HG03354 (cell line): ENCODE measurements at regions not wholly inside any gene's neighbourhood (a gene's known extent, or its start where the extent isn't known, plus 50 kb on each side); places are given as distances from the start of the nearest gene placed in this dataset.
"Not testable (repeated sequence)": the region's sequence is repeated elsewhere in the genome, so short reads cannot be mapped to it uniquely, and the experiment has no call there.

Experiments
- ATAC-seq: cut with Tn5 transposase; IDR thresholded peaks from one replicate; pipeline ENCODE4 v1.9.1; 2021; ENCODE audit warnings: mild to moderate bottlenecking; ENCODE audit not compliant: unreplicated experiment, poor library complexity, severe bottlenecking

DNA sequence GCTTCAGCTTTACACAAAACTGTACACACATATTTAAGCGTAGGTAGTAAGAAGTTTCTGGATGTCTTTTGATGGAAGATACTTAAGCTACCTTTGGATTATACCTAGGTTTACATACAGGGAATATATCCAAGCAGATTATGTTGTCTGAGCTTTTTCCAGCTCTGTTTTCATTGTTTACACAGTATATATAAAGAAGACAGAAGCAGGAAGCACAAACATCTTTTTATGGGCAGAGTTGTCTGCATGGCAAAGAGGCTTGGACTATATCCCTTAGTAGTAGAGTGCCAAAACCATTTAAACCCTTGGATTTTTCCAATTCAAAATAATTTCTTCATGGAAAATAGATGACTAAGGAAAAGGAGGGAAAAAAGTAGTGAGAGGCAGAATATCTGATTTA lies 329.4 kb upstream of the AGA start:
- ATAC-seq, result no peak

DNA sequence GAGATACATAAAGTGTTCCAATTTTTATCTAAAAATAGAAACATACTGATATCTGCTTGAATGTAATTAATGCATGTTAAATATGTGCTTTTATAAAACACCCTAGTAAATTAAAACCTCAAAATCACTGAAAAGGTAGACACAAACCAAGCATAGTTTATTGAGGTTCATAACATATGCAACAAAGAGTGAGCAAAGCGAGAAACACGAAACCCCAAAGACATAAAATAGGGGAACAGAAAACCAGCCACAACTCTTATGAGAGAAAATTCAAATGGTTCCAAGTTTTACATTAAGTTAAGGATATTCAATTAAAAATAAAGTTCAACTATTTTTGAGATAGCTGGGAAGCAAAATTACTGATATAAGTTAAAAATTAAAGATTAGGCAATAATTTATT lies 336.4 kb upstream of the AGA start:
- ATAC-seq, result no peak

DNA sequence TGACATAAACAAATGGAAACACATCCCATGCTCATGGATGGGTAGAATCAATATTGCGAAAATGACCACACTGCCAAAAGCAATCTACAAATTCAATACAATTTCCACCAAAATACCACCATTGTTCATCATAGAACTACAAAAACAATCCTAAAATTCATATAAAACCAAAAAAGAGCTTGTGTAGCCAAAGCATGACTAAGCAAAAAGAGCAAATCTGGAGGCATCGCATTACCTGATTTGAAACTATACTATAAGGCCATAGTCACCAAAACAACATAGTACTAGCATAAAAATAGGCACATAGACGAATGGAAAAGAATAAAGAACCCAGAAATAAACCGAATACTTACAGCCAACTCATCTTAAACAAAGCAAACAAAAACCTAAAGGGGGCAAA lies 342.8 kb upstream of the AGA start:
- no peak for ATAC-seq

DNA sequence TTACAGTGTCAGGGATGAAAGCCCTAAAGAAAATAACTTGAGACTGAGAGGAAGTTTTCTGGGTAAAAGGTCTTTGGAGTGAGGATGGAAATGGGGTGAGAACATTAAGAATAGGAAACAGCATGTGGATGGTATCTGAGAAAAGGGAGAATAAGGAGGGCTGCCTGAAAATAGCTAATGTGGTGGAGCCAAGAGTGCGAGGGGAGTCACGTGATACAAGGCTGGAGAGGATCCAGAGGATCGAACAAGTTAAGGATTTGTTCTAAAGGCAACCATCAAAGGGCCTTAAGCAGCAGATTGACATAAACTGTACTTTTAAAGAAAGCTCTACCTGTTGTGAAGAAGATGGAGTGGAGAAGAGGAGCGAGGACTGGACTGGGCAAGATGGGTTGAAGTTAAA lies 347.4 kb upstream of the AGA start:
- ATAC-seq, result no peak

DNA sequence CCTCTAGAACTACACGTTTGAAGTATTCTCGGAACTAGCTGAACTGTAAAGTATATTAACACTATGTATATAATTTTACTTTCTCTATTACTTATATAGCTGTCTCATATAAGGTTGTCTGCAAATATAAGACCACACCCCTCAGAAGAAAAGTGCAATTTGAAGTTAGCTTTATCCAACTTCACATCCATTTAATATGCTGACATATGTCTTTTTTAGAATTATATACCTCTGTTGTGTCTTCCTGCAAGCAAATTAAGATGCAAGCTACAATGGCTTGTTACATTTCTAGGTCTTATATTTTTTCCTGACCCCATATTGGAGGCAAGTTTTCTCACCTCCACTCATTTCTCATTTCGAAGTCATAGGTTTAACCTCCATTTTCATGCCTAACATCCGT lies 349.0 kb upstream of the AGA start:
- no peak for ATAC-seq

DNA sequence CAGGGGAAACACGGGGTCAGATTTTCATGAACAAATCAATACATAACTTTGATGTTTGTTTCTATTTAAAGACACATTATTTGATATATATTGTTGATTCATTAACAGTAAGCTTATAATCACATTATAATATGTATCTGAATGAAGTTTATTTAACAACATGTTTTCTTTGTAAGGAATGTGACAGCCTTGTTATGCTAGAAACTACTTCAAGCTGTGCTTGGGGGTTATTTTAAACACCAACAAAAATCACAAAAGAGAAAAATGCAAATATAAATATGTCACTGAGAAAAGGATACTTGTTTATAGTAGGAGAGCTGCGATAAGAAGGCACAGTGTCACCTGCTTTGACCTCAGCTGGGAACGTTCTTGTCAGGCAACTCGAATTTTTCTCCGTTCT lies 354.6 kb upstream of the AGA start:
- ATAC-seq, result no peak

DNA sequence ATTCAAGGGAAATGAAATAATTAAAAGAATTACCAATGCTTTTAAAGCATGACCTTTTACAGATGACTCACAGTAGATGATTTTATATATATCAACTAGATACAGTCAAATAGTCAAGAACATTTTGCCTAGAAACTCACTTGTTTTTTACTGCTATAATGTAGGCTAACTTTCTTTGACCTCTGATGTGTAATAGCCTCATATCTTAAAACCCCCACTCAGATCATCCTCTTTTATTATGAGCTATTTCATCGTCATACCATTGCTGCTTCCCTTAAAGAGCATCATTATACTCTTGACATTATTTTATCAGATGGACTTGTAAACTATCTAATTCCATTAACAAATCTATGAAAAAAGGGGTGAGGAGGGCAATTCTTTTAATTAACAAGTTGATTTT lies 355.9 kb upstream of the AGA start:
- no peak for ATAC-seq

DNA sequence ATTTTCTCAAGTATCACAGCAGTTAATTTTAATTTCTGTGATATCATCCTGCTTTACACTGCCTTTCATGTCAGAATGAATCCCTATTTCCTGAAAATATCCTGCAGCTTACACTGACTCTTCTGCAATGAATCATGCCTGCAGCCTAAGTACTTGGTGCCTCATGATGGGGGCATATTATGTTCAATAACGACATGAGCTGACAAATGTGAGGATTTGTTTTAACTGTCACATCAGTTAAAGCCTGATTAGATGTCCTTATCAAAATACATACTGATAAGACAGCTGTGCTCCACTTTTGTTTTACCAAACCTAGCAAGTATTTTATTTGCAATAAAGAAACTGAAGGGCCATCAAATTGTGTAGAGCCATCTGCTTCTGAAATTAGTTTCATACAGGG lies 359.9 kb upstream of the AGA start:
- ATAC-seq, result no peak

DNA sequence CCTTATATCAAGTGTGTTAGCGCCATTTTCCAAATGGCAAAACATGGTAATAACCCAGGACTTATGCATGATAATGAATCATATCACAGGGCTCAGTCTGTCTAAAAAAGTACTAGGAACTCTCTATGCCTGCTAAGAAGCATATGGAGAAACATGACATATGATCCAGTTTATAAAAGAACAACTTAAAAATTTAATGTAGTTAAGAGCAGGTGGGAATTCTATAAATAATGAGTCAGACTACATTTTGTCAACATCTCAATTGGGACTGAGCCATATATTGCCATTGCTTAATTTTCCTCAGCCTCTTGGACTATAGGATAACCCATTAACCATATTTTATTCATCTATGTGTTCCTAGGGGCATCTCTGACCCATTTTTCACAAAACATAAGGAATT lies 360.4 kb upstream of the AGA start:
- ATAC-seq, result no peak

DNA sequence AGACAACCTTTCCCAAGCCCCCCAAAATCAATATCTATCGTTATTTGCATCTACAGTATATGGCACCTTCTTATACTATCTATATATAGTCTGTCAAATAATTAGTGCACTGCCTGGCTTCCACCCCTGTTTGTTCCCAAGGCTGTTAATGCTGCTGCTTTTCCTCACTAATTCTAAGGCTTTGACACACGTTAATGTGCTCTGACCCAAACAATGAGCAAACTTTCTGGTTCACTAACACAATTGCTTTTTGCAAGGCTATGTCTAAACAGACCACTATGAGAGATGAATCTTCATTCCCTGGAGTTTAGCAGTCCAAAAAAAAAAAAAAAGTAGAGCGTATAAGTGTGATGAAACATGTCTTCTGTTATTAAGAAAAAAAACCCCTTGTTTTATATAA lies 360.9 kb upstream of the AGA start:
- ATAC-seq, result no peak

DNA sequence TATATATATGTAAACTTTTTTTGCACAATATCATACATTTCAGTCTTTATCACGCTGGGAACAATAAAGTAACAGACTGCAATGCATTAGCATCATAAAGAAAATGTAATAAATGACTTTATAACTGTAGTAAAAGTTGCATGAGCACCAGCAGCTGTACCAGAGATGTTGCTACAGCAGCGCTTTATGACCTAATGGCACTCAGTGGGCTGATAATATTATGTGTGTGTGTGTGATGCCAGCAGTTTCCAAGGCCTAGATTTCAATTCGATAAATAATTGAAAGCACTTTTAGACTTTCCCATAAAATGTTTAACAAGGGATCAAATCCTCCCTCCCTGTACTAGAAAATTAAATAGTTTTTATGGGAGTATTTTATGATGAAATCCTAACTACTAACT lies 367.6 kb upstream of the AGA start:
- ATAC-seq, result no peak

DNA sequence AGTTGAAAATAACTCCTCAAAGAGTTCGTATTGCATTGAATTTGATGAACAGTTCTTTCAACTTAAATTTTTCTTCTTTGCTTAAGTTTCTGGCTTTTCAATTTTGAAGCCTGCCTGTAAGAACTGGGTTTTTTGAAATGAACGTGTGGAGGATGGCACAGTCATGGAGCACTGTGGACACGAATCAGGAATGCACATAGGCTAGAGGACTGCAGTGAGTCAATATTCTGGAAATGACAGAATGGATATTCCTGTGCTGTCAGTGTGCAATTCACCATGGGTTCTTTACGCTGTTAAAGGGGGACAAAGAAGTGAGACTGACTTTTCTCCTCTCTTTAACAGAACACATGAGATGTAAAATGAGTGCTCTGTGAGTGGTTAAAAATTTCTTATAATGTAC lies 368.0 kb upstream of the AGA start:
- no peak for ATAC-seq

DNA sequence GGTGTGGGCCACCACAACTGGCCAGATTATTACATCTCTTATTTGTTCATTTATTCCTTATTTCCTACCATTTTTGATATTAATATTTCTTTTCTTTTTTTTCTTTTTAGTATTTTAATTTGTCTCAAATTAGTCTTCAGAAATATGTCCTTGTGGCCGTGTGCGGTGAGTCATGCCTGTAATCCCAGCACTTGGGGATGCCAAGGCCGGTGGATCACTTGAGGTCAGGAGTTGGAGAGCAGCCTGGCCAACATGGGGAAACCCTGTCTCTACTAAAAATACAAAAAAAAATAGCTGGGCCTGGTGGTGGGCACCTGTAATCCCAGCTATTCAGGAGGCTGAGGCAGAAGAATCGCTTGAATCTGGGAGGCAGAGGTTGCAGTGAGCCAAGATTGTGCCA lies 376.2 kb upstream of the AGA start:
- ATAC-seq, result not testable (repeated sequence)

DNA sequence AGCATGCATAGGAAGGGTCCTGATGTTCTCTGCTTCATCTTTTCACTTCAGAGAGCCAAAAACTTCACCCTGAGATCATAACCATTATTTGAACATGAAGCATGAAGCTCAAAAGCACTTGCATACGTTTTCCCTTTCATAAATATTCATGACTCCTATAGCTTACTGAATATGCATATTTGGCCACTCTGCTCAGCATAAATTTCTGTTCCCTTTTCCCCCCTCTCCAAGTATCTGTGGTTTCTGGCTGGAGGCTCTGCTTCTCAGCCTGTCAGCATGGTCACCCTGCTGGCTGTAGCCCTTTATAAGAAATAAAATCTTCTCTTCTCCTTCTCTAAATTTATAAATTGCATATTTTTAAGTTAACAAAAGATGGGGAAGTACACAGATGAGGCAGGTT lies 384.7 kb upstream of the AGA start:
- ATAC-seq, result no peak

DNA sequence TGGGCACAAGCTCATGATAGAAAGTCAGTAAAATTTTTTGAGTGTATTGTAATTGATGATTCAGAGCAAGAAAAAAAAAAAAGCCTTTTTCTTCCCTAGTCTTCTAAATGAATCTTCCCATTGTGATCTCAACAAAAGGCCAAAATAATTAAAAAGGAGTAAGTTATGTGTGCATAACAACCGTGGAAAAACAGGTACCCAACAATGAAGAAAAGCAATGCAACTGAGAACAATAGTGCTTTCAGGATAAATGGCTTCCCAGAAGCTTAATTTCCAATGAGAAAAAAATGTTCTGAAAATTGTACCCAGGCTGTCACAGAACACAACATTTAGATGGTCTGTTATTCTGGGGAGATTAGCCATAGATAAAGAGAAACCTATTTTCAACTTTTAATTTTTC lies 399.0 kb upstream of the AGA start:
- no peak for ATAC-seq

DNA sequence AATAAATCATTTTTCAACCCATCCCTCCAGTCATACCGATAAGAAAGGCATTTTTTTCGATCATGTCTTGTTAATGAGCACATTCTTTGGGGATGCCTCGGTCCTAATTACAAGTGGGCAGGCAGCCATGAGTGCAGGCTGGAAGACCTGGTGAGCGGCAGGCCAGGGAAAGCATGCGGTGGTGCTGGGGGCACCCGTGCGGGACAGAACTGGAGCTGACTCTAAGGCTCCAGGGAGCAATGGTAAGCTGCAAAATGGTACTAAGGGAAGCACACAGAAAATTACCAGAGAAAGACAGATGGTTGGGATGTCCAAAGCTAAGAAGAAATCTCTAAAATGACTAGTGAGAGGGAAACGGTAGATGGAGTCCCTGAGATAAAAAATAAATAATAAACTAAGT lies 411.0 kb upstream of the AGA start:
- no peak for ATAC-seq

DNA sequence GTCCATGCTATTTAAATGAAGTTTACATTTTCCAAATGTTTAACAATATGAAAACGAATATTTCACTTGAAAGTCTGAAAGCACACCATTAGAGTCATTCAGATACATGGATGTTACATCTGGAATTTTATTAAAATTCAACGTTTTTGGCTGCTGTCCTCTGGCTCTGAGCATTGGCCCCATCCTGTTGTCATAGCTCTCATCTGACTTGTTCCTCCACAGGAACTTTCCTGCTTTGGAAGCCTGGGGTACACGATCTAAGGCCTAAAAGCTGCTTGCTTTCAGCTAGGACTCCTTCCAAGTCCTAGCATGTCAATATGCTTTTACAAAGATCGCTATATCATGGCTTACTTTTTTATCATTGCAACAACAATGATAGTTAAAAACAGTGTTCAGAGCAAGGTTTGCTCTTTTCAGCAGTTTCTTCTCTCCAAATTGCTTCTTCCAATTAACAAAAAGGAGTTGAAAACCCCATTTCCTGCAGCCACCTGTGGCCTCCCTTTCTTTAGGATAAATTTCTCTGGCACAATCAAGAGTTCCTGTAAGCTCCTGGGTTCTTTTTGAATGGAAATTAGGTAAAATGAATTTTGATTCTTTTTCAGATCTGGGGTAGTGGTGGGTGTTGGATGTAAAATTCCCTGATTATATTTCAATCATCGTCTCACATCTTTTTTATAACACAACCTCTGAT lies 413.4 kb upstream of the AGA start:
- ATAC-seq, result no peak

DNA sequence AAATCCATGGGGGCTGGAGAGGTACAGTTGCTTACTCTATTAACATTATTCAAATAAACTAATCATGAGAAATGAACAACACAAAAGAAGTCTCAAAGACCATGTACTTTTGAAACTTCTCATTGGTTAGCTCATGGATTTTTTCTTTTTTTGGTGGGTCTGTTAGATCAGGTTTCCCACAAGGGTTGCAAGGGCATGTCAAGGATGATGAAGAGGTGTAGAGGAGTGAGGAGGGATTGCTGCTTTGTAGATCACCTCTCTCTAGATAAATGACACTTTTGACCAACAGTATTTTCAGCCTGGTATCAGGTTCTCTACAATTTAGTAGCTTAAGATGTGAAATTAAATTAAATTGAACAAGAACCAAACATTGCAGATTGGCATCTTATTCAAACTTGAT lies 417.9 kb upstream of the AGA start:
- ATAC-seq, result no peak

DNA sequence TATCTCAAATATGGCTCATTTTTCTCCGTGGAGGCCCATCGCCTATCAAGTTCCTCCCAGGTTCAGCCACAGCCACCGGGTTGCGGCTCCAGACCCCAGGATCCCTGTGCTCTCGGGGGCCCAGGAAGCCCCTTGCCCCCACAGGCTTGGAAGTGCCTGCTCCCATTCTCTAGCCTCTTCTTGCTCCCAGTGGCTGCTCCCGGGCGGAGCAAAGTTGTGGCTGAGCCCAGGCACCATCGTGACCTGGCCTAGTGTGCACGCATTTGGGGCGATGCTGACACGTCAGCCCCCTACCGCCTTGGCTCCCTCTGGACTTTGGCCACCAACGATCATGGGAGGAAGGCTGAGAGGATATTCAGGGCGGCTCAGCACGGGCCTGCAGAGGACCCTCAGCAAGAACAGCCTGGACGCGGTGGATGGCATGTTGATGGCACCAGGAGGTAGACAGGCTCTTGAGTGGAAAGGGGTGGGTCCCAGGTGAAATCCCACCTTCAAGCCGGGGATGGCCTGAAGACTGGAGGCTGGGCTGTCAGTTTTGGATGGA lies 419.4 kb upstream of the AGA start:
- no peak for ATAC-seq

DNA sequence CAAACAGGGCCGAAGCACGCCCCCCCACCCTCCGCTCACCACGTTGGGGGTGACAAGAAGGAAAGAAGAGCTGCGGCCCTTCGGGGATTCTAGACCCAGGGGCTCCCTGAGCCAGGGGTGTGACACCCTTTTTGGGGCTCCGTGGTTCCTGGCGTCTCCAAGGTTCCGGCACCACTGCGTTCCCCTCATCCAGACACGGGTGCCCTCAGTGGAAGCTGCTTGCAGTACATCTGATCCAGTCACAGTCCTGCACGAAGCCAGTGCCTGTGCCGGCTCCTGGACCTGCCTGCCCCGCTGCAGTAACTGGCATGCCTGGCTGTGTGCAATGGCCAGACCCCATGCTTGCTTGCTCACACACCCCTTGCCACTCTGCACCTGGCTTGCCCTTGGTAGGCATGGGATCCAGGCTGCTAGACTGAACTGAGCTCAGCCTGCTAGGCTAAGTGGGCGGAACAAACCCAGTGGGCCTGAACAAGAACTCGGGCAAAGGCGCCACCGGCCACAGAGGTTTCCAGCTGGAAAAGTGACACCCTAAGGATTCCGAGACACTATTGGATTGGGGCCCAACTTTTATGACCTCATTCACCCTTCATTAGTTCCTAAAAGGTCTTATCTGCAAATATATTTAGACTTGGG lies 420.4 kb upstream of the AGA start:
- no peak for ATAC-seq

DNA sequence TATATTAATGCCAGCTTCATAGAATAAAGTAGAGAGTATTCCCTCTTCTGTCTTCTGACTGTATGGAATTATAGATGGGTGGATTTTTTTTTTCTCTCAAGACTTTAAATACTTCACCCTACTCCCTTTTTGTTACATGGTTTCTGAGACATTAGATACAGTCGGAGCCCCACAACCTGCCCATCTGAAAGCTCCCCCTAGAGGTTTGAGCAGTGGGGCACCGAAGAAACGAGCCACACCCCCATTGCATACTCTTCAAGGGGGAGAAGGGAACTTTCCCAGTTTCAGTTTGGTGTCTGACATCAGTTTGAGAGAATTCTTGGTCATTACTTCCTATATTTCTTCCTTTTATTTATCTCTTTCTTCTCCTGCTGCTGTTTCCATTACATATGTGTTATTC lies 437.6 kb upstream of the AGA start:
- no peak for ATAC-seq

DNA sequence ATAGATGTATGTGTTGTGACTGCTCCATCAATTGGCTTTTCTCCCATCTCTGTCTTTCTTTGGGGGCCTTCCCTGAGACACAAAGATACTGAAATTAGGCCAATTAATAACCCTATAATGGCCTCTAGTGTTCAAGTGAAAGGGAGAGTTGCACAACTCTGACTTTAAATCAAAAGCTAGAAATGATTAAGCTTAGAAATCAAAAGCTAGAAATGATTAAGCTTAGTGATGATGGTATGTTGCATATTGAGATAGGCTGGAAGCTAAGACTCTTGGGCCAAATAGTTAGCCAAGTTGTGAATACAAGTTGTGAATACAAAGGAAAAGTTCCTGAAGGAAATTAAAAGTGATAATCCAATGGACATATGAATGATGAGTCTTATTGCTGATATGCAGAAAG lies 452.9 kb upstream of the AGA start:
- no peak for ATAC-seq
